ENCODE measurements at regions not wholly inside any gene's neighbourhood (a gene's known extent, or its start where the extent isn't known, plus 50 kb on each side); places are given as distances from the start of the nearest gene placed in this dataset.

DNA sequence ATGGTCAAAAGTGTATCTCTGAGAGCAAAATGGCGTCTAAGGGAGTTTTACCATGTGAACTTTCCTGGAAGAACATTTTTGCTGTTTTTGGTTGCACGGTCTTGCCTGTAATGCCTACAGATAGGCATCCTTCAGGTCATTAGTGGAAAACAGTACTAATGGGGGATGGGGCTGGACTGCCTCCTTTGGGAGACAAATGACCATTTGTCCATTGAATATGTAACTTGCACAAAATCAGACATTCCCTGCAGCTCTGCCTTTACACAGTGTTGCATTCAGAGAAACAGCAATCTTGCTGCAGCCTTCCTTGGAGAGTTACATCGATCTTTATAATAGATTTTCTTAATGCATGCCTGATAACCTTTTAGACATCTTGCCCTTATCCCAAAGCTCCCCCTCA, 138.5 kb upstream of the EGFLAM start:
- TF ChIP-seq, protein P1, sequence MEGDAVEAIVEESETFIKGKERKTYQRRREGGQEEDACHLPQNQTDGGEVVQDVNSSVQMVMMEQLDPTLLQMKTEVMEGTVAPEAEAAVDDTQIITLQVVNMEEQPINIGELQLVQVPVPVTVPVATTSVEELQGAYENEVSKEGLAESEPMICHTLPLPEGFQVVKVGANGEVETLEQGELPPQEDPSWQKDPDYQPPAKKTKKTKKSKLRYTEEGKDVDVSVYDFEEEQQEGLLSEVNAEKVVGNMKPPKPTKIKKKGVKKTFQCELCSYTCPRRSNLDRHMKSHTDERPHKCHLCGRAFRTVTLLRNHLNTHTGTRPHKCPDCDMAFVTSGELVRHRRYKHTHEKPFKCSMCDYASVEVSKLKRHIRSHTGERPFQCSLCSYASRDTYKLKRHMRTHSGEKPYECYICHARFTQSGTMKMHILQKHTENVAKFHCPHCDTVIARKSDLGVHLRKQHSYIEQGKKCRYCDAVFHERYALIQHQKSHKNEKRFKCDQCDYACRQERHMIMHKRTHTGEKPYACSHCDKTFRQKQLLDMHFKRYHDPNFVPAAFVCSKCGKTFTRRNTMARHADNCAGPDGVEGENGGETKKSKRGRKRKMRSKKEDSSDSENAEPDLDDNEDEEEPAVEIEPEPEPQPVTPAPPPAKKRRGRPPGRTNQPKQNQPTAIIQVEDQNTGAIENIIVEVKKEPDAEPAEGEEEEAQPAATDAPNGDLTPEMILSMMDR (IDR thresholded peaks at IDR 0.05), result no peak
- no peak for TF ChIP-seq ZFX (IDR thresholded peaks at IDR 0.05; ENCODE audit: borderline replicate concordance)

Measured in 22Rv1 (cell line).